SJSA1 (cell line): ENCODE measurements at regions not wholly inside any gene's neighbourhood (a gene's known extent, or its start where the extent isn't known, plus 50 kb on each side); places are given as distances from the start of the nearest gene placed in this dataset.

Experiments used
- DNase-seq, 2 experiments: peaks; one replicate each; pipeline ENCODE4 v3.0.0-alpha.2; 2015 to 2020; ENCODE audit warnings: low spot score in 2 of 2, low read depth in 1 of 2
- H3K27ac ChIP-seq: fragments of 250-450 bp; sonication (Bioruptor Pico); 2 replicates; pipeline ENCODE4 v1.5.1; 2020; ENCODE audit warnings: mild to moderate bottlenecking, moderate library complexity
- H3K27me3 ChIP-seq: fragments of 250-450 bp; sonication (Bioruptor Pico); replicated peaks from 2 replicates; pipeline ENCODE4 v1.5.1; 2020; ENCODE audit warnings: mild to moderate bottlenecking, moderate library complexity
- H3K36me3 ChIP-seq: fragments of 250-450 bp; sonication (Bioruptor Pico); 2 replicates; pipeline ENCODE4 v1.5.1; 2020; ENCODE audit warnings: mild to moderate bottlenecking
- H3K4me1 ChIP-seq: fragments of 250-450 bp; sonication (Bioruptor Pico); replicated peaks from 2 replicates; pipeline ENCODE4 v1.6.1; 2021; ENCODE audit warnings: mild to moderate bottlenecking
- H3K4me3 ChIP-seq: fragments of 250-450 bp; sonication (Bioruptor Pico); 2 replicates; pipeline ENCODE4 v1.5.1; 2020; ENCODE audit warnings: mild to moderate bottlenecking
- H3K9me3 ChIP-seq: fragments of 250-450 bp; sonication (Bioruptor Pico); replicated peaks from 2 replicates; pipeline ENCODE4 v1.5.1; 2020; ENCODE audit warnings: mild to moderate bottlenecking

DNA sequence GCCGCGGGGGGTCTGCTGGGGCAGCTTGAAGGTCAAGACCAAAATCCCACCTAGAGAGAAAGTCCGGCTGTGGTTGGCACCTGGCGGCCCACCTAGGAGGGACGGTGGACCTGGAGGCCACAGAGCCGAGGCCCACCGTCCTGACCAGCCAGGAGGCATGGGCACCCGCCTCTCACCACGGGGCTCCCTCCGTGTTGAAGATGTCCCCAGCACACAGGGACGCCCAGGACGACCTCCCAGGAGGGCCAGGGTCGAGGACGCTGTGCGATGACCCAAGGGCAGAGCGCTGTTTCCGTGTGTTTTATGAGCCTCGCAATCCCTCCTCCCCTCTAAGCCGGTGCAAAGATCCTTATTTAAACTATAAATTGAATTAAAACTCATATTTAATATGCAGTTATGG is 131.2 kb downstream of the C16orf95 start:
- H3K36me3 ChIP-seq: no peaks in the 10 kb centered on the region
- no peak overlapping the region for H3K4me3 ChIP-seq
- no peaks in the 10 kb centered on the region for H3K27me3 ChIP-seq
- peaks cover 62% of the 10 kb centered on the region for H3K4me1 ChIP-seq
- DNase-seq: no peak
- H3K27ac ChIP-seq: no peak overlapping the region
- H3K9me3 ChIP-seq: peaks cover 9% of the 10 kb centered on the region

DNA sequence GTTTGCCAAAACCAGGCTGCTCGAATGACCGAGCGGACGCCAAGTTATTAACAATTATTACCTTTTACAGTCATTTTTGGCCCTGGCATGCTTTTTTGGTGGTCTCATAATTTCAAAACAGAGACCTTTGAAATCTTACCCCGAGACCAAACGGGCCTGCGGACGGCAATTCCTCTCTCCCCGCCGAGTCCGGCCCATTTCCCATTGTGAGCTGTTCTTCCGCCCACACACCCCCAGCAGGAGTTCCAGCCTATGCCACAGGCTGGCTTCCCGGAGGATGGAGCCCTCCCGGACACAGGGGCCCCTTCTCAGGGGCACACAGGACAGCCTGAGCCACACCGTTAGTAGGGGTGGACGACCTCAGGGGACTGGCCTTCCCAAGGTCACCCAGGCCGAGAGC is 130.7 kb downstream of the C16orf95 start:
- Histone ChIP-seq H3K27ac (no peak overlapping the region), H3K27me3 (no peaks in the 10 kb centered on the region), H3K4me1 (peaks cover 62% of the 10 kb centered on the region), H3K9me3 (peaks cover 9% of the 10 kb centered on the region), H3K36me3 (no peaks in the 10 kb centered on the region), H3K4me3 (no peak overlapping the region)
- no peak for DNase-seq

DNA sequence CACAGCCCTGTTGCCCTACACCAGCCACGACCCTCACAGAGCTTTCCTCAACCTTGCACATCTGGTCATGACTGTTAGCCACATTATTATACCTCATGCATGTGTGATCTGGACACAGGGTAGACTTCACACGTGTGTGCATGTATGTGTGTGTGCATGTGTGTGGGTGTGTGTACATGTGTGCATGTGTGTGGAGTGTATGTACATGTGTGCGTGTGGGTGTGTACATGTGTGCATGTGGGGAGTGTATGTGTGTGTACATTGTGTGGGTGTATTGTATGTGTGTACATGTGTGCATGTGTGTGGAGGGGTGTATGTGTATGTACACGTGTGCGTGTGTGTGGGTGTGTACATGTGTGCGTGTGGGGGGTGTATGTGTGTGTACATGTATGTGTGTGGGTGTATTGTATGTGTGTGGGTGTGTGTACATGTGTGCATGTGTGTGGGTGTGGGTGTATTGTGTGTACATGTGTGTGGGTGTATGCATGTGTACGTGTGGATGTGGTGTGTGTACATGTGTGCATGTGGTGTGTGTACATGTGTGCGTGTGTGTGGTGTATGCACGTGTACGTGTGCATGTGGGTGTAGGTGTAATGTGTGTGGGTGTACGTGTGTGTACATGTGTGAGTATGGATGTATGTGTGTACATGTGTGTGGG is 130.2 kb downstream of the C16orf95 start:
- no peak for DNase-seq
- no peak overlapping the region for H3K4me3 ChIP-seq
- H3K27ac ChIP-seq: no peak overlapping the region
- peaks cover 9% of the 10 kb centered on the region for H3K9me3 ChIP-seq
- H3K36me3 ChIP-seq: no peaks in the 10 kb centered on the region
- H3K27me3 ChIP-seq: no peaks in the 10 kb centered on the region
- H3K4me1 ChIP-seq: peaks cover 61% of the 10 kb centered on the region

DNA sequence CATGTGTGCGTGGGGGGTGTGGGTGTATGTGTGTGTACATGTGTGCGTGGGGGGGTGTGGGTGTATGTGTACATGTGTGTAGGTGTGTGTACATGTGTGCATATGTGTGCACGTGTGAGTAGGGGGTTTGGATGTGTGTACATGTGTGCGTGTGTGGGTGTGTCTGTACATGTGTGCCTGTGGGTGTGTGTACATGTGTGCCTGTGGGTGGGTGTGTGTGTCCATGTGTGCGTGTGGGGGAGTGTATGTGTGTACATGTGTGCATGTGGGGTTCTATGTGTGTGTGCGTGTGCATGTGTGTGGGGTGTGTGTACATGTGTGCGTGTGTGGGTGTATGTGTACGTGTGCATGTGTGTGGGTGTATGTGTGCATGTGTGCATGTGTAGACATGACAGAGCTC is 129.1 kb downstream of the C16orf95 start:
- DNase-seq: no peak
- H3K27ac ChIP-seq: no peak overlapping the region
- H3K9me3 ChIP-seq: peaks cover 9% of the 10 kb centered on the region
- H3K4me1 ChIP-seq: peaks cover 51% of the 10 kb centered on the region
- H3K27me3 ChIP-seq: no peaks in the 10 kb centered on the region
- H3K36me3 ChIP-seq: no peaks in the 10 kb centered on the region
- no peak overlapping the region for H3K4me3 ChIP-seq

GRCh38 chr16:87189426-87189825 is 127.8 kb downstream of the C16orf95 start:
- H3K36me3 ChIP-seq: no peaks in the 10 kb centered on the region
- no peak overlapping the region for H3K4me3 ChIP-seq
- peaks cover 9% of the 10 kb centered on the region for H3K9me3 ChIP-seq
- H3K27me3 ChIP-seq: no peaks in the 10 kb centered on the region
- peak; percentile 94 for DNase-seq
- peak overlapping the region; percentile 79 for H3K27ac ChIP-seq
- H3K4me1 ChIP-seq: peaks cover 51% of the 10 kb centered on the region

DNA sequence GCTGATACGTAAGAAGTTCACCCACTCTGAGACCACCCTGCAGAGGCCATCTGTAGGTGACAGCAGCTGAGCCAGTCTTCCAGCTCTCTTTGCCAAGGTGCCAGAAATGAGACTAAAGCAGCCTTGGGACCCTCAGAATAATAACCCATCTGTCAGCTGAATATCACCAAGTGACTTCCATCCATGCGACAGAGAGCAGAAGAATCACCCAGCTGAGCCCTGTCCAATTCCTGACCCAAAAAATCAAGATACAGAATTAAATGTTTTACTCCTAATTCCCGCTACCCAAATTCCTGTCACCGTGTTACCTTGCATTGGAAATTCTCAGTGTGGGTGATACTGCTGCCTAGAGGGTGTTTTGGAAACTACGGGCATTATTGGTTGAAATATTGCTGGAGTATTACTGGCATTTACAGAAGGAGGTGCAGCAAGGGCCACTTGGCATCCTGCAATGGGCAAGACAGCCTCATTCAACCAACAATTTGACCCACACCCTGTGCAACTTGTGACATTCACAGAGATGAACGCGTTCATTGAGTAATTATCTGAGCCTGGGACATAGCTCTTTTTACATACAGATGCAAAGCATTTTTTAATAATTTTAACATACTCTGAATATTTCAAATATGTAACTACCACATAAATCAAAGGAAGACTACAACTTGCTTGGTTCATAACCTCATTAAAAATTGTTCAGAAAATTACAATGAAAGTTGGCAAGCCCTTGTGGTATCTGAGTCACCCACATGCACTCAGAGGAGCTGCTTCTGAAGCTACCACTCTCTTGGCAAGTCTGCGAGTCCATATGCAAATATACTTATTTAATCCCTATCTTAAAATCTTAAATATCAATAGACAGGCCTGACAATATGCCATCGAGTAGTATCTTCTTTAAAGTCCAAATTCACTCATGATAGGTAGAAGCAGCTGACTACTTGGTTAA is 126.6 kb downstream of the C16orf95 start:
- Histone ChIP-seq H3K27ac (peak overlapping the region; percentile 79), H3K4me1 (peaks cover 54% of the 10 kb centered on the region), H3K9me3 (peaks cover 9% of the 10 kb centered on the region), H3K27me3 (no peaks in the 10 kb centered on the region), H3K36me3 (no peaks in the 10 kb centered on the region; the same call in 1 of the 2 replicates), H3K4me3 (no peak overlapping the region)
- DNase-seq: no peak

DNA sequence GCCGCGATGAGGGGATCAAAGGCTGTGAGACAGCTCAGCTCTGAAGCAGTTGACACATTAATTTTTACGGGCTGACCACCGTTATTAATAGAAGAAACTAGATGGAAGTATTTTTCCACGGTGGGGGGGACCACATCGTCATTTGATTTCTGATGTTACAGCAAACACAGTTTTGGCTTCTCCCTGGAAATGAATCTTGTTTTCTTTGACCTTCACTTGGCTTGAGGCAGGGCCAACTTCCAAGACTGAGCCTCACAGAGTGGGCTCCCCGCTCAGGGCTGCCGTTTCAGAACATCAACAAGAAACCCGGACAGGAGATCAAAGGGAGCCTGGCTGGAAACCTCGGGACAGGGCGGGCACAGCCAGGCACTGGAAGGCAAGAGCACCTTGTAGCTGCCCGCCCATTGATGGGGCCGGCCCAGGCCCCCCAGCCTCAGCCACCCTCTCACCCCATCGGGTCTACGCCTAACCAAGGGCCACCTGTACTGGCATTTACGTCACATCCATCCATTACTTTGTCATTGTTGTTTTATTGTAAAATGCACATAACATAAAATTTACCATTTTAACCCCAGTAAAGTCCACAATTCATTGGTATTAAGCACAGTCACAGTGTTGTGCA is 124.6 kb downstream of the C16orf95 start:
- Histone ChIP-seq H3K4me1 (peaks cover 50% of the 10 kb centered on the region), H3K27me3 (no peaks in the 10 kb centered on the region), H3K4me3 (no peak overlapping the region), H3K27ac (no peak overlapping the region), H3K9me3 (peaks cover 9% of the 10 kb centered on the region), H3K36me3 (no peaks in the 10 kb centered on the region; the same call in 1 of the 2 replicates)
- no peak for DNase-seq

DNA sequence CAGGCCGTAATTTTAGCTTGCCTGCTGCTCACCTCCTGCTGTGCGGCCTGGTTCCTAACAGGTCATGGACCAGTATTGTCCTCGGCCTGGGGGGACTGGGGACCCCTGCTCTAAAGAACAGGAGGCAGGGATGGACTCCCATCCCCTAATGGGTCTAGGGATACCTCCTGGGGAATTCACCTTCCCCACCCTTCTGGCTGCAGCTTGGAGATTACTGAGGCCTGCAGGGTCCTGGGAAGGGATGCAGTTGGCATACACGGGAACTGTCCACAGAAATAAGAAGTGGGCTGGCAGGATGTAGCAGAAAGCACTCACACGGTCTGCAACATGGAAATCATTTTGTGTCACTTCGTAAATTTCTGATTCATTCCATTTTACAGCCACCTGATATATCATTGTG is 123.0 kb downstream of the C16orf95 start:
- DNase-seq: no peak
- Histone ChIP-seq H3K9me3 (peaks cover 9% of the 10 kb centered on the region), H3K4me1 (peaks cover 36% of the 10 kb centered on the region), H3K4me3 (no peak overlapping the region), H3K27ac (no peak overlapping the region), H3K27me3 (no peaks in the 10 kb centered on the region), H3K36me3 (no peaks in the 10 kb centered on the region; the same call in 1 of the 2 replicates)

GRCh38 chr16:87195161-87195560 is 122.0 kb downstream of the C16orf95 start:
- Histone ChIP-seq H3K36me3 (no peaks in the 10 kb centered on the region; the same call in 1 of the 2 replicates), H3K27ac (peak overlapping the region; percentile 27), H3K4me1 (peaks cover 30% of the 10 kb centered on the region), H3K27me3 (no peaks in the 10 kb centered on the region), H3K4me3 (no peak overlapping the region), H3K9me3 (peaks cover 7% of the 10 kb centered on the region)
- DNase-seq: peak in 1 of 2 experiments; percentile 52

- Histone ChIP-seq H3K27me3 (no peaks in the 10 kb centered on the region), H3K36me3 (no peaks in the 10 kb centered on the region; the same call in 1 of the 2 replicates), H3K4me3 (no peak overlapping the region), H3K9me3 (no peaks in the 10 kb centered on the region; the same call in 1 of the 2 replicates), H3K27ac (no peak overlapping the region), H3K4me1 (peaks cover 32% of the 10 kb centered on the region)
- no peak for DNase-seq
Observed at GRCh38 chr16:87196231-87196630, 121.0 kb downstream of the C16orf95 start.

DNA sequence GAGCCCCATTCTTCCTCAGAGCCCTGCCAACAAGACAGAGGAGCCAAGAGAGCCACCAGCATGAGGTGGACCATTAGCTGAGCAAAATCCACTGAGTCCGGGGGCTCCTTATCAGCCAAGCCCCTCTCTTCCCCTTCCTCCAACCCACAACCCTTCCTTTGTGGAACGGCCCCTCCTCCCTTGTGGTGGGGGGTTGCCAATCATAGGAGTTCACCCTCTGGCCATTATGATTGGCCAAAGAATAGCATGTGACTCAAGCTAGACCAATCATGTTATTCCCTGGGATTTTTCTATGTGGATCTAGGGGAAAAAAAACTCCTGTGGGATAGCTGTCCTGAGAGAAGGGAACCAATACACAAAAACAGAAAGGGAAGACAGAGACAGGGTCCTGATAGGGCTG is 120.5 kb downstream of the C16orf95 start:
- Histone ChIP-seq H3K4me1 (peaks cover 36% of the 10 kb centered on the region), H3K36me3 (no peaks in the 10 kb centered on the region; the same call in 1 of the 2 replicates), H3K4me3 (no peak overlapping the region), H3K27me3 (no peaks in the 10 kb centered on the region), H3K9me3 (no peaks in the 10 kb centered on the region; the same call in 1 of the 2 replicates), H3K27ac (no peak overlapping the region)
- no peak for DNase-seq

GRCh38 chr16:87198328-87198832 is 118.8 kb downstream of the C16orf95 start:
- Histone ChIP-seq H3K27ac (no peak overlapping the region), H3K9me3 (no peaks in the 10 kb centered on the region; the same call in 1 of the 2 replicates)
- no peak for DNase-seq

GRCh38 chr16:87198881-87199280 is 118.3 kb downstream of the C16orf95 start:
- Histone ChIP-seq H3K36me3 (no peaks in the 10 kb centered on the region; the same call in 1 of the 2 replicates), H3K4me1 (peaks cover 56% of the 10 kb centered on the region), H3K4me3 (no peak overlapping the region), H3K27me3 (no peaks in the 10 kb centered on the region), H3K27ac (no peak overlapping the region), H3K9me3 (no peaks in the 10 kb centered on the region; the same call in 1 of the 2 replicates)
- no peak for DNase-seq

More at GRCh38 chr16:87198328-87198832, 118.8 kb downstream of the C16orf95 start:
- Histone ChIP-seq H3K36me3 (no peaks in the 10 kb centered on the region; the same call in 1 of the 2 replicates), H3K27me3 (no peaks in the 10 kb centered on the region), H3K4me3 (no peak overlapping the region), H3K4me1 (peaks cover 52% of the 10 kb centered on the region)
